ENCODE measurements at regions not wholly inside any gene's neighbourhood (a gene's known extent, or its start where the extent isn't known, plus 50 kb on each side); places are given as distances from the start of the nearest gene placed in this dataset.

DNA sequence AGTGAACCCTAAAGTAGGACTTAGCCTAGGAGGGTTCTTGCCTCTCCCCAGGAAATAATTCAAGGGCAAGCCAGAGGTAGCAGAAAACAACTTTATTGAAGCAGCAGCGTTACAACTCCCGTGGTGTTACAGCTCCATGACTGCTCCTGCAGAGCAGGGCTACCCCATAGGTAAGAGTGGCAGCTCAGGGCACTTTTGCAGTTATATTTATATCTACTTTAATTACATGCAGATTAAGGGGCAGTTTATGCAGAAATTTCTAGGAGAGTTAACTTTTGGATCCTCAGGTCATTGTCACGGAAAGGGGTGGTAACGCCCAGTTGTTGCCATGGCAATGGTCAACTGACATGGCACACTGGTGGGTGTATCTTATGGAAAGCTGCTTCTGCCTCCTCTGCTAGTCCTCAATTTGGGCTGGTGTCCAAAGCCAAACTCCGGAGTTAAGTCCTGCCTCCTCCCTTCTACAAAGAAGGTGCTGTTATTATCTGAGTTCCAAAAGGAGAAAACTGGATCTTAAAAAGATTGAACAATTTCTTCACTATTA is 1413.0 kb downstream of the DSC3 start:
- TF ChIP-seq RAD21 (IDR thresholded peaks at IDR 0.05; ENCODE audit: insufficient read depth, low read depth, low read length) (no peak), EZH2 (IDR thresholded peaks at IDR 0.05; ENCODE audit: borderline replicate concordance, control insufficient read depth, low read depth, low read length) (no peak)
- TF ChIP-seq, protein P1, sequence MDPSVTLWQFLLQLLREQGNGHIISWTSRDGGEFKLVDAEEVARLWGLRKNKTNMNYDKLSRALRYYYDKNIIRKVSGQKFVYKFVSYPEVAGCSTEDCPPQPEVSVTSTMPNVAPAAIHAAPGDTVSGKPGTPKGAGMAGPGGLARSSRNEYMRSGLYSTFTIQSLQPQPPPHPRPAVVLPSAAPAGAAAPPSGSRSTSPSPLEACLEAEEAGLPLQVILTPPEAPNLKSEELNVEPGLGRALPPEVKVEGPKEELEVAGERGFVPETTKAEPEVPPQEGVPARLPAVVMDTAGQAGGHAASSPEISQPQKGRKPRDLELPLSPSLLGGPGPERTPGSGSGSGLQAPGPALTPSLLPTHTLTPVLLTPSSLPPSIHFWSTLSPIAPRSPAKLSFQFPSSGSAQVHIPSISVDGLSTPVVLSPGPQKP (IDR thresholded peaks at IDR 0.05; ENCODE audit: low read depth, low read length), result no peak
